Activated CD4-positive, CD25-positive, alpha-beta regulatory T cell treated with anti-CD3 and anti-CD28 coated beads, Interleukin-2, amount 50 U/mL, for 16 hours (primary cell): ENCODE measurements at regions not wholly inside any gene's neighbourhood (a gene's known extent, or its start where the extent isn't known, plus 50 kb on each side); places are given as distances from the start of the nearest gene placed in this dataset.

ENCODE experiments used
- DNase-seq: peaks from one replicate; pipeline ENCODE4 v3.0.0-alpha.2; 2020; ENCODE audit warnings: low read depth, low spot score

DNA sequence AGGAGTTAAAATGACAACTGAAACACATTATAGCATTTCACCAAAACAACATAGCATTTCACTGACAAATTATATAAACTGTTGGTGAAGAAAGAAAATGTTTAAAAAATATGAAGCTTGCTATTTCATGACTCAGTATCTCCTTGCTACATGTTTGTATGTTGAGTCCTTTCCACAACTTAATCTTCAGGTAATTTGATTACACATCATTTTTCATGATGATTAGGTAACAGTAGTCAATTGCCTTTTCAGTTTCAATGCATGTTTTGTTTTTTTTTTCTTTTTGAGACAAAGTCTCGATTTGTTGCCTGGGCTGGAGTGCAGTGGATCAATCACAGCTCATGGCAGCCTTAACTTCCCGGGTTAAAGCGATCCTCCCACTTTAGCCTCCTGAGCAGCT lies 177.8 kb upstream of the PMFBP1 start:
- DNase-seq = no peak

DNA sequence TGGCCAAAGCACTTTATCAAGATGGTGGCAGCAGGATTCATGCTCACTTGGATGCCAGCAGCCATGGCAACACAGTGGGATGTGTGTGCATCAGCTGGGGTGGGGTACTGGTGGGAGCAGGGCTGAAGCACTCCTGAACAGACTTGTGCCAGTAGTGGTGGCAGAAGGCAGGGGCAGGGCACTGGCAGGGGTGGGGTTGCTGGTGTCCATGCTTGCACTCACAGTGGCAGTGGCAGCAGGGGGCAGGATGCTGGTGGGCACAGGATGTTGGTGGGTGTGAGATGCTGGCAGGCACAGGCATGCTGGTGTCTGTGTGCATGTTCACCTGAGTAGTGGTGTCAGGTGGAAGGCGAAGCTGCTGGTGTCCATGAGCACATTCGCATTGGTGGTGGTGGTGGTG lies 161.0 kb upstream of the PMFBP1 start:
- DNase-seq = no peak

DNA sequence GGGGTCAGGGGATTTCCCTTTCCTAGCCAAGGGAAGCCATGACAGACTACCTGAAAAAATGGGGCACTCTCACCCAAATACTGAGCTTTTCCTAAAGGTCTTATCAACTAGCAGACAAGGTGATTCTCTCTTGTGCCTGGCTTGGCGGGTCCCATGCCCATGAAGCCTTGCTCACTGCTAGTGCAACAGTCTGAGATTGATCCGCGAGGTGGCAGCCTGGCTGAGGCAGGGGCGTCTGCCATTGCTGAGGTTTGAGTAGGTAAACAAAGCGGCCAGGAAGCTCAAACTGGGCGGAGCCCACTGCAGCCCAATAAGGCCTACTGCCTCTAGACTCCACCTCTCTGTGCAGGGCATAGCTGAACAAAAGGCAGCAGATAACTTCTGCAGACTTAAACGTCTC lies 152.6 kb upstream of the PMFBP1 start:
- DNase-seq = no peak

DNA sequence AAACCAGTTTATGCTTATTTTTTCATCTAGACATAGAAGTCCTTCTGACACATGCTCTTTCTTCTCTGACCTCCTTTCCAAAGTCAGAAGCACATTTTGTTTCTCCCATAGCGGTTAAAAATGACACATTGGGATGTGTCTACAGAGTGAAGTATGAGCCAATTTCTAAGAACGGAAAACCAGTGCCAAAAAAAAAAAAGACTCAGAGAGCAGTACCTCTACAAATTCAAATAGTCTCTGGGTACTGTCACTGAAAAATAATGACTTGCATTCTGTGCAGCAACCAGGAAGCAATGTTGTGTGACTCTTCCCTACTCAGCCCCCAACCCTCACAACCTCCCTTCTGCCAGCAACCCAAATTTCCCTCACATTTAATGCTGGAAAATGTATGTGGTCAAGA lies 145.5 kb upstream of the PMFBP1 start:
- no peak for DNase-seq

DNA sequence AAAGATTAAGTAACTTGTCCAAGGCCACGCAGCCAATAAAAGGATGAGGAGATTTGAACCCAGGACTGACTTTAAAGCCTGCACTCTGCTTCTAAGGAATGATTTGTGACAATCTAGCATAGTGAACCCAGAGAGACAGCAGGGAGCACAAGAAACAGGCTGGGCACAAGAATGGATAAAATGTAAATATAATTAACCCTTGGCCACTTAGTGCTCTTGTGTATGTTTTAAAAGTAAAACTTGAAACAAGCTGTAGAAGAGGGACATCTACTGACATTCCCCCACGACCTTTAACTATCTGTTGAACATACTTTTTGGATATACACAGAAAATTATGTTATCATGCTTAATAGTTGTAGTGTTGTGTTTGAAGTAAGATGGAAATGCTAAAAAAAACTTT lies 141.9 kb upstream of the PMFBP1 start:
- no peak for DNase-seq

DNA sequence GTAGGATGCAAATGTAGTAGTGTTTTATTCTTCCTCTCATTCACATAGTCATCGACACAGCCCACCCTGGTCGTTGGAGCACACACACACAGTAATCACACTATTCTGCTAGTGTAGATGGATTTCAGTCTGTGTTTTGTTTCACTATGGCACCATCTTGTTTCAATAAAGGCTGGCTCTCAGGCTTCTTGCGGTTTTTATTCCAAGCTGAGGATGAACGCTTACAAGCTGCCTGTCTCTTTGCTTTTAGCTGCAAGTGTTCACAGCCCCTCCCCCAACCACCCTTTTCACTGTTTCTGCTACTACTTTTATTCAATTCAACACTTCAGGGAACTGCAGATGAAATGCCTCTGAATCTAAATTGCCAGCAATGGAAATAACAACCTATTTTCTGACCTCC lies 140.9 kb upstream of the PMFBP1 start:
- no peak for DNase-seq

DNA sequence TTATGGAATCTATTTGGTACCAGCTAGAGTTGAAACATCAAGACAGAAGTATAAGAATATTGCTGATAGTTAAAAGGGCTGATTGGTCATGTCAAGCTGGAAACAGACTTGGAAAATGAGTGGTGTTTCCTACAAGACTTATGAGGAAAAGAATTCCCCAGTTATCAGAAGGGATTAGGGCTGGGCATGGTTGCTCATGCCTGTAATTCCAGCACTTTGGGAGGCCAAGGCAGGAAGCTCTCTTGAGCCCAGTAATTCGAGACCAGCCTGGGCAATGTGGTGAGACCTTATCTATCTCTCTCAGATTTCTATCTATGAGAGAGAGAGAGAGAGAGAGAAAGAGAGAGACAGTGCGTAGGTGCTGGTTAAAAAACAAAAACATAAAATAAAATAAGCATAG lies 139.5 kb upstream of the PMFBP1 start:
- DNase-seq = no peak

DNA sequence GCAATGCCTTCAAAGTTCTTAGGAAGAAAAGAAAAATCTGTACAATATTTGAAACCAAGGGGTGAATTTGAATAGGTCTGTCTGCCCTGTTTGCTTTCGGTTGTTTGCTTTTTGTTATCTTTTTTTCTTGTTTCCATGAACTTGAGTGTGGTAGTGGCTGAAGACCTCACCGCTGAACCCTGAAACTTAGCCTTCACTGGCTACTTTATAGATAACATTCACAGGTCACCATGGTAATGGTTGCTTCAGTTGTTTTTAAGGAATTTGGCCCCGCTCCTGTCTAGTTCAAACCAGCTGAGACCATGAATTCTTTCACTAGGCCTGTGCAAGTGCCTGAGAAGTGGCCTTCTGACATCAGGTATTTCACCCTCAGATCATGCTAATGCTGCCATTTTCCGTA lies 137.0 kb upstream of the PMFBP1 start:
- no peak for DNase-seq

DNA sequence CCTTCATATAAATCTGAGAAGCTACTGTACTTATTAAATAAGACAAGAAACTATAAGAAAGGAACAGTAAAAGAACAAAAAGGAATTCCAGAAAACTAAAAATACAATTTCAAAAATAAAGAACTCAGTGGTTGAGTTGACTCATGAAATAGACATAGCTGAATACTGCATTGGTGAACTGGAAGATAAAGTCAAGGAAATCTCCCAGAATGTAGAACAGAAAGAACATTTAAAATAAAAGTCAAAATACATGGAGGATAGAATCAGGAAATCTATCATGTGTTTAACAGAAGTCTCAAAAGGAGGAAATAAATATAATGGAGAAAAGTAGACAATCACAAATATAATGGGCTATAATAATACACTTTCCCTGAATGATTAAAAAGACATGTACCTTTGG lies 136.4 kb upstream of the PMFBP1 start:
- no peak for DNase-seq

DNA sequence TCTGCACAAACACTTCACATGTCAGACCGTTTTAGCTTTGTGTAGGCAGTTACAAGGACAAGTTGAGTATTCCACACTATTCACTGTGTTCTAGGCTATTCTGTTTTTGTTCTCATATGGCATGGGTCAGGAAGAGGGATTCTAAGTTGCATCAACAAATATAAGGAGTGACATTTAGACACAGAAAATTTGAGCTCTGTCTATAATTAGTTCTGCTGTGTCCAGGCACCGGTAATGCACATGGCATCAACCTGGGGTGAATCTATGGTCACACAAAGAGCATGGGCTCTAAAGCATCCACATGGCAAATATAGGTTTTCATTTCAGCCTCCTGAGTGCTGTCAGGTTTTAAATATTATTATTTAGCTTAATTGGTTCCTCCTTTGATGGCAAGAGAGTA lies 130.4 kb upstream of the PMFBP1 start:
- no peak for DNase-seq

DNA sequence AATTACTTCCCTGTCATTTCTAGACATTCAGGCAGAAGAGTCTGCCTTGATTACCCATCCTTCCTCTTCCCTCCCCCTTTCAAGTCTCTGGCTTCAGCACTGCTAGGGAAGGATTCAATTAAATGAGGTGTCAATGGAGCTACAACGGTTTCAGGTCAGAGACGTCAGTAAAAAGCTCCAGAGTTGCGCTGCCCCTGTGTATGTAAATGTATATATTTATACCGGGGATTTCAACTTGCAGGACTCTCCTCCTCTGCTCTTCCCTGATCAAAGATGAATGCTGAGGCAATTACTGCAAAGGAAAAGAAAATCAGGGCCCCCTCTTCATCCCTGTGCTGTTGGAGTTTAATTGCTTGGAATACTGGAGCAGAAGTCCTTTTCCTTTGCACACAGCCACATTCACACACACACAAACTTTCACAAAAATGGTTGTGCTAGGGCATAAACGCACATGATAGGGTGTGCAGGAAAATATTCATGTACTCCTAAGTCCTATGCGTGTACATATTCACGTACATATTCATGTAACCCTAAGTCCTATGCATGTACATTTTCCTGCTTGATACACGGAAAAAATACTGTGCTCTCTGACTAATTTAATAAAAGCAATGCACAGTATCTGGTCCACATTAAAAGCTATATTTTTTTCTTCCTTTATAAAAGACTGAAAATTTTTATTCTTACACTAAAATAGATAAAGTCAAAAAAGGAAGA lies 129.7 kb upstream of the PMFBP1 start:
- no peak for DNase-seq

DNA sequence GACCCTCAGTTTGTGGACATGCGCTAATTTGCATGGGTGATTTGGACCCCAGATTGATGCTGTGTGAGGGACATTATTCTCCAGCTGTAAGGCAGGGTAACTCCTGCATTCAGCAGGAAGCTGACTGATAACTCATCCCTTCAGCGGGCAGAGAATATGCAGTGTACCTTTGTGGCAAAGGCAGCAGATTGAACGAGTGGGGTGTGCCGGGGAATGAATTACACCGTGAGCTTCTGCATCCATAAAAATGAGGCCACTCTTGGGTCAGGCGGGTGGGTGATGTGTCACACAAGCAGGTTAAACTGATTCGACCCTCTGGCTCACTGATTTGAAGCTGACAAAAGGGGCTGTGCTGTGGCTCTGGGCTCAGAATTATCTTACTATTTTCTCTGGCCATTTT lies 128.9 kb upstream of the PMFBP1 start:
- DNase-seq = no peak

DNA sequence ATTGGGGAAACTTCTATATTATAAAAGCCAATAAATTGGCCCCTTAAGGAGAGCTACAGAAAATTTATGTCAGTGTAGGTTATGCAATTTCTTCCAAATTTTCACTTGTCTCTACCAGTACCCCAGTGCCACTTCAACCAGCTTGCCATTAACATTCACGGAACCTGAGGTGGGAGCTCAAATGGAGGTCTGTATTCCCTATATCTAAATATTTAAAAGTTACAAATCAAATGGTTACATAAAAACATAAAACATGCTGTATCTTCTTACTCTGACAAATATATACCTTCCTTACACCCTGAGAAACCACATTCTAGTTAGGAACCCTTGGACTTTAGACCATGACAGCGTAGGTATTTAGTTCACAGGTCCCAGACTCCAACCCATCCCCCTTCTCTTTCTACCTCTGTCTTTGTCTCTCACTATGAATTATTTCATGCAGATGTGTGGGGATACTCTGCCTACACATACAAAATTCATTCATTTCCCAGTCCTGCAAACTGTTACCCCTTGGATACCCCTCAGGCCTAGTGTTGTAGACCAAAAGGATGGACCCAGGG lies 127.8 kb upstream of the PMFBP1 start:
- DNase-seq = no peak

DNA sequence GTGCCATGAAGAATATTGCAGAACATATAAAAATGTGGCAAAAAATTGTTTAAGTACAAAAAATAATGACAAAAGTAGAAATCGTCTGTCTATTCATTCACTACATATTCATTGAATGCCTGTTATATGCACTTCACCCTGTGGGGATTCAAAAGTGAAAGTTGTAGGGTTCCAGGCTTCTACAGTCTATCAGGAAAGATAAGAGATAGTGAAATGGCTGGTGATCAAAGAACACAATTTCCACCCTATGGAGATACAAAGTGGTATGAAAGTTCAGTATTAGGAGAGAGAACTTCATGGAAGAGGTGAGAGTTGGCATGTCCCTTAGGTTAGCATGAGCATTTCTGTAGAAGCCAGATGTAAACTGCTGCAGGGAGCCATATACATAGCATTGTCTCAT lies 127.0 kb upstream of the PMFBP1 start:
- DNase-seq = no peak

DNA sequence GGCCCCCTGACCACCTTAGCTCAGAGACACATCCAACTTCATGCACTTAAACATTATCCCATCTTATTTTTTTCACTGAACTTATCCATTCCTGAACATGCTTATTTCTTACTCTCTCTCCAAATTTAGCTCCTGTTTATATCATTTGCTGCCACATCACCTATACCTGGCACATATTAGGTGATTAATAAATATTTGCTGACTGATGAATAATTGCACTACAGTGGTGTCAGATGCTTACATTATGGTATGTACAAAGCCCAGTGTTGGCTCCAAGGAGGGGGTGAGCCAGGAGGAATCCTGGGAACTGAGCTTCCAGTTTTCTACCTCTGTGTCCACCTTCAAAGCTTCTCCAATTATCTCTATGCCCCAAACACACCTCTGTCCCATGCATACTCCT lies 124.0 kb upstream of the PMFBP1 start:
- no peak for DNase-seq

DNA sequence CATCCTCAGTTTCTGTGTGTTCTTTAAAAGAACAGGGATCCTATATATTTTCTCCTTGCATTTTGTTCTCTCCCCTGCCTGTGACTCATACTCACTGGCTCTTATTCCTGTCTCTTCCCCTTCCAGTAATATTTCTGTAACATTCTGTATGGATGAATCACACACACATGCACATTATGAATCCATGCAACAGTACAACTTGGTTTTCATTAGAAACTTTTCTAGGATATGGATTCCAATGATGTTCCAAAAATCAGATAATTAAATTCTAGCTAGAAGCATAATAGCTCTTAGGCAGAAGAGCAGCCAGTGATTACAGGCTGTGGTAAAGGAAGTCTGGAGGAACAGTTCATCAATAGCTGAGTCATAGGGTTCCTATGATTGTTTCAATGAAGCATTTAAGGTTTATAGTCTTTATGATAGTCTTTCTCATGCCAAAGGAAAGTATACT lies 119.6 kb upstream of the PMFBP1 start:
- DNase-seq = no peak

DNA sequence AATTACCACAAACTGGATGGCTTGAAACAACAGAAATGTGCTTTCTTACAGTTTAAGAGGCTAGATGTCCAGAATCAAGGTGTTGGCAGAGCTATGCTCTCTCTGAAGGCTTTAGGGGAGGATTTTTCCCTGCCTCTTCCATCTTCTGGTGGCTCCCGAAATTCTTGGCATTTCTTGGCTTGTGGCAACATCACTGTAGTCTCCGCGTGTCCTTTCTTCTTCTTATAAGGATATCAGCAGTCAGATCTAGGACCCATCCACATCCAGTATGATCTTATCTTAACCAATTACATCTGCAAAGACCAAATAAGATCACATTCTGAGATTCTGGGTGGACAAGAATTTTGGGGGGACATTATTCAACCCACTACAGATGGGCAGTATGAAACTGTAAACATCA lies 119.2 kb upstream of the PMFBP1 start:
- DNase-seq = no peak

DNA sequence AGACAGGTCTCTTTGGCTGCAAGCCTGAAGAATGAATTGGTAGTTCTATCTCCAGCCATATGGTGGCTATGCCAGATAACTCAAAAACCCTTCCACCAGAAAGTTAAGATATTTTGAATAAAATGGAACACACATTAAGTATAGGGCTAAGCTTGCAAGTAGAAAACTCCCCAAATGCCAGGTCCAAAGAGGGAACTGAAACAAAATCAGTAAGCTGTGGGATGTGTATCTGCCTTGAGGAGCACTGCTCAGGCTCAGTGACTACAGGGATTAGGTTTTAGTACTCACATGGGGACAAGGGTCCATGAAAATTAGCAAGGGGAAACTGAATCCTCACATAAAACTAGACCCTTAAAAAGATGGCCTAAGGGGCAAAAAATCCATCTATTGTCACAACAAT lies 115.7 kb upstream of the PMFBP1 start:
- no peak for DNase-seq

DNA sequence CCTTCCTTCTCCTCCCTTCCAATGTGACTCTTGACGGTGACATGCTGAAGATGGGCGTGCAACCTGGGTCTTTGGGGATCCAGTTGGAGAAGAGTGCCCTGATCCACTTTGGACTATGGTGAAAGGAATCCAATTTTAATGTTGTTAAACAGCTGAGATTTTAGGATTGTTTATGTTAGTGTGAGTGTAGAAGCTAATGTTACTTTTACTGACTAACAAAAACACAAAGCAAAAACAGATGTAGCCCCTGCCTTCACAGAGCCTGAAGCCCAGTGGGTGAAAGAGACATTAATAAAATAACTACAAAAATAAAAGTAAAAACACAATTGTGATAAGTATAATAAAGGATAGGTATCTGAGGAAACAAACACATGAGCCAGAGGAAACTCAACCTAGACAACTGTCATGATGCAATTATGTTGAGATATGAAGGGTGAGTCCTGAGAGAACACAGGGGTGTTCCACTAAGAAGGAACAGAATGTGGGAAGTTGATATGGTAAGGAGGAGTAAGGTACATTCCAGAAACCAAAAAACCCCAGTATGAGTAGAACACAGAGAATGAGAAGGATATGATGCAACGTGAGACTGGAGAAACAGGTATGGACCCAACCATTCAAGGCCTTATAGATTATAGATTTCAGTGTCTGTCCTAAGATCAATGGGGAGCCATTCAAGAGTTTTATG lies 115.1 kb upstream of the PMFBP1 start:
- no peak for DNase-seq

DNA sequence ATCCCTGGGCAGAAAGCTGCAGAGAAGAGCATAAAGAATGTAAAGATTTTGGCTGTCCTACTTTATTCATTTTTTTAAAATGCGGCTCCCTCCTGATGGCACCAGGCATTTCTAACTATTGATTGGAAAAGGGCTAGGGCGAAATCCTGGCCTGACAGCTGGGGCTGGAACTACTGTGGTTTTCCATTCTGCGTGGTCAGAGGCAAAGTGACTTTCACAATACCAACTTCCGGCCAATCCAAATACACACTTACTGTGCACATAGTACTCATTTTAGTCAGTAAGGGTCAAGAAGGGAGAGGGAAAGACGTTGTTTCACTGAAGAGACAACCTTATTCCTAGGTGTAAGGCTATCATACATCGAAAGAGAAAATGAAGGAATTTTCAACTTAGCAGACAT lies 113.8 kb upstream of the PMFBP1 start:
- DNase-seq = no peak

DNA sequence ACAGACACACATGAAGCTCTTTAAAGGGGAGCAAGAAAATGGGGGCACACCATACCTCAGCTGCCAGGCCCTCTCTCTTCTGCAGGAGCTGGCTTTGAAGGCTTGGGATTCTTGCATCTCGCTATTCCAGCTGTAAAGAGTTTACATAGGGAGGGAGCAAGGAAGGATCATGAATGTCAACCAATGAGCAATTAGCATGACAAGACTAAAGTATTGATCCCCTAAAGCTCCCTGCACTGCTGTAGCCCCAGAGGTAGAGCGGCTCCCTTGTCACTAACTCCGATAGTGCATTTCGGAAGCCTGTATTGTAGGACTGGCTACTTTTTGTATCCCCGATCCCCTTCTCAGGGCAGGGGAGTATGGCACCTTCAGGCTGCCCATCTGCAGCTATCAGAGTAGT lies 113.4 kb upstream of the PMFBP1 start:
- no peak for DNase-seq

DNA sequence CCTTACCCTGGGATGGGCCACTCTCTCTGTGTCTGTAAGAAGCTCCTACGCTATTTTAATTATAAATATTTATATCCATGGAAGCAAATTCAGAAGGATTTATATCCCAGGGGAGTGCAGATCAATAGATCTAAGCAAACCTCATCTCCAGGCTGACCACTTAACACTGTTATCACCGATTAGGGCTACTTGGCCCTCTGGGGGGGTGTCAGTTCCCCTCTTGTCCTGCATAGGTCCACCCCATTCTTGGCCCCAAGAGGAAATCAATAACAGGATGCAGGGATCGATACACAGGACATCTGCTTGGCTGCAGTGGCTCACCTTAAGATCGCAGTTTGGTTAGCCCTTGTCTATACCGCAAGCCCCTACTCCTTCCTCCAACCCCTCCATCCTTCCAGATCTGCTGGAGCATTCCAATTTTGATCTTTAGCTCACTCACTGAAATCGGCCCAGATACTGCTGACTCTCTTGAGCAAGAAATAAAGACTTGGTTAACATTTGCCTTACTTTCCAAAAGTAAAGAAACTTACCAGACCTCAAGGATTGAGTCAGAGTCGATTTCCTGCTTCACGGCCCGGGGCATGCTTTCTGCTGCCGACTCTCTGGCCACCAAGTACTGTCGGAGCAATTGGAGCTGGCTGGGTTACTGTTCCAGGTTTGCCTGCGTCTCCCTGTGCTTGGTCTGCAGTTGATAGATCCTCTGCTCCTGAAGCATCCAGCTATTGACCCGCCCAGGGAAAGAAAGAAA lies 112.3 kb upstream of the PMFBP1 start:
- DNase-seq = no peak

DNA sequence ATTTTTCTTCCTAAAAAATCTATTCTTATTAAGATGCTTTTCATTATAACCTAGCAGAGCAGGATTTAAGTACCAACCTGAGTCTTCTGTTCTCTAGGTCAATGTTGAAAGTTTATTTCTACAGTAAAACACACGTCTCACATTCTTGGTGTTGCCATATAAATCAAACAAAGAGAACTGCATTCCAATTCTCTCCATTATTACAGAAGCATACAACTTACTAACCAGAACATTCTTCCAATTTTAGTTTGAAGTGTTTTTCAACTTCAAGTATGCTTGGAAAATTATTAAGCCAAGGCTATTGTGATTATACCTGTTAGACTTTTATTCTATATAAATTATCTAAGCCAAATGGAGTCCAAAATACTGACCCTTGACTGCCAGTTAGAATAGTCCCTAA lies 110.4 kb upstream of the PMFBP1 start:
- no peak for DNase-seq
